CD4-positive, alpha-beta T cell treated with Interleukin-21 for 1 hour (primary cell): ENCODE measurements at regions not wholly inside any gene's neighbourhood (a gene's known extent, or its start where the extent isn't known, plus 50 kb on each side); places are given as distances from the start of the nearest gene placed in this dataset.
"Not testable (repeated sequence)": the region's sequence is repeated elsewhere in the genome, so short reads cannot be mapped to it uniquely, and the experiment has no call there.

Experiments used
- DNase-seq: peaks from one replicate; pipeline ENCODE4 v3.0.0-alpha.2; 2020

DNA sequence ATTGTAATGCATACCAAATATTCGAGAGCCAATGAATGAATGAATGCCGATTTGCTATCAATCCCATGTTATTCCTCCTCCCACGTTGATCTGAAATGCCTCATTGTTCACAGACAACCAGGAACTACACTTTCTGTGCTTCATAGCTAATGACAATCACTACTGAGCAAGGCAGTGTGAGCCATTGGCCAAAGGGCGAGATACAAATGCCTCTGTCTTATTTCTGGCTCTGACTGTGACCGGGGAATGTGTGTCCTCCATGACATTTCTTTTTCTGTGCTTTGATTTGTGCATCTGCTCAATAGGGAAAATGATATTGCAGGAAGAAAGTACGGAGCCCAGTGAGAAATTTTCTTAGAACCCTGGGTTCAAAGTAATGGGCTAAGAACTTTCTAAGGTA, 217.1 kb downstream of the CXCL12 start:
- DNase-seq, result no peak

DNA sequence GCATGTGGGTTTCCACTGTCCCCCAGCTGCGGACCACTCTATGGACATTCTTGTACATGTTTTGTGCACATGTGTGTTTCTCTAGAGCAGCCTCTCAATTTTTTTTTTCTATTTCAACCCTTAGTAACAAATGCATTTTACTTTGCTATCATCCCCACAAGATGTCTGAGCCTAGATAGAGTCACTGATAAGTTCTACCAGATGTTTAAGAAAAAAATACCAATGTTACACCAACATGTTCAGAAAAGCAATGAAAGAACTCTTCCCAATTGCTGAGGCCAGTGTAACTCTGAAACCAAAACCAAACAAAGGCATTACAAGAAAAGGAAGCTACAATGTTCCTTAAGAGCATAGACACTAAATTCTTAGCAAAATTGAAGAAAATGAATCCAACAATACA, 218.5 kb downstream of the CXCL12 start:
- DNase-seq, result no peak

DNA sequence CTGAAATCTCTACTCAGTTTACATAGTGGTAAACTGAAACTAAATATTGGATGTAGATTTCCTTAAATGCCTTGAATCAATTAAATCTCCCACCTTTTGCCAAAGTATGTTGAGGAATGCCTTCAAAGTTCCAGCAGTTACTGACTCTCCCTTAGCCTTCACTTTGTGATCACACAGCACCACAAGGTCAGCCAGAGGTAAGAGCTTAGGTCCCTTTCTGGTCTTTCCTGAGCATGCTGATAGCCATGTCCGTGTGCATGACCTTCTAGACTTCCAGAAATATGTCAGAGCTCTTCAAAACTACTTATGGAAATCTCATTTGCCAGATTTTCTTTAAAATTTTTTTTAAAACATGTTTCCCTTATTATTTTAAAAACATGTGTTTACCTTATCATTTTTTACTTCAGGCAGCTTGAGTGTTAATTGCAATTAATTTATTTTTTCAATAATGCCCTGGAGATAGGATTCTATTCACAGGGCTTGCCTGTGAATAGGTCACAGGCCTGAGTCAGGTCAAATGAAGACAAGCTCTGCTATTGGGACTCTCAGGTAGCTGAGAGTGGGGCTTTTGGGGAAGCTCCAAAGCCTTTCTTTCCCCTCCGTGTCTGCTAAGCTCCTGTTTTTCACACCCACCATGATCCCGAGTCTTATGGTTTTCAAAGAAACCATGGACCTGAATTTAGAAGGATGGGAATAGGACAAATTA, 220.5 kb downstream of the CXCL12 start:
- no peak for DNase-seq

DNA sequence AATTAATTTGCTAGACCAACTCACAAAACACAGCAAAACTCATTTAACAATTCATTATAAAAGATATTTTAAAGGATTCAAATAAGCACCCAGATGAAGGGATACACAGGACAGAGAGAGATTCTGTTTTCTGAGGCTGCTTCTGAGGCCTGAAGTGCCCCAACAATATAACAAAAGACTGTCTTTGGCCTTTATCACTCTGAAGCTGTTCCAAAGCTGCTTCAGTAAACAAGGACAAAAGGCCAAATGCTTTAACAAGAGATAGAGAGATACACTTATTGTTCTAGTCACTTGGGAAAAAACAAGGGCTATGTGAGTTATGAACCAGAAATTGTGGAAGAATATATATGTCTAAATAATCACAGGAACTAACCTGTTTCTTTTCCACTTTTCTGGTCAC, 223.7 kb downstream of the CXCL12 start:
- no peak for DNase-seq

DNA sequence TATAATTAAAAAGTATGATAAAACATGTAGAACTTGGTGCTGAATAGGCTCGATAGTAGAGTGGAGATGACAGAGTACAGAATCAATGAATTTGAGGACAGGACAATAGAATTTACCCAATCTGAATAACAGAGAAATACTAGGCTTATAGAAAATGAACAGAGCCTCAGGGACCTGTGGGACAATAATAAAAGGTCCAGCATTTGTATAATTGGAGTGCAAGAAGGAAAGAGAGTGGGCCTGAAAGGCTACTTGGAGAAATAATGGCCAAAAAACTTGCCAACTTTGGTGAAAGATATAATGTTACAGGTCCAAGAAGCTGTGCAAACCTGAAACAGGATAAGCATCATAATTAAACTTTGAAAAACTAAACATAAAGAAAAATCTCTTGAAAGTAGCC, 227.3 kb downstream of the CXCL12 start:
- no peak for DNase-seq

DNA sequence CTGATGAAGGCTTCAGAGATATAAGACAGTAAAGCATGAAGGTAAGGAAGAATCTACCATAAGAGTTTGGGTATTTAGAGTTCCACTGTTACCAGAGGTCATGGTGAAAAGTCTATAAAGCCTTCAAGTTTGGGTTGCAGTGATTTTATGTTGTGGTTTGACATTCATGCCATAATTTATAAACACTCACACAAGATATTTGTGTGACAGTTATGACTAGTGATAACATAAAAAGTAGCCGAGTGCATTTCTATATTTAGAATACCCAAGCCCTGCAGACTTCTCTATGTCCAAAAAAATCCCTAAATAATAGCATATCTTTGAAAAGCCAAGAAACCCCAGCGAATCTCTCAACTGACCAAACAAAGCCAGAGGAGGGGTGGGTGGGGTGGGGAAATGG, 229.9 kb downstream of the CXCL12 start:
- DNase-seq, result no peak

DNA sequence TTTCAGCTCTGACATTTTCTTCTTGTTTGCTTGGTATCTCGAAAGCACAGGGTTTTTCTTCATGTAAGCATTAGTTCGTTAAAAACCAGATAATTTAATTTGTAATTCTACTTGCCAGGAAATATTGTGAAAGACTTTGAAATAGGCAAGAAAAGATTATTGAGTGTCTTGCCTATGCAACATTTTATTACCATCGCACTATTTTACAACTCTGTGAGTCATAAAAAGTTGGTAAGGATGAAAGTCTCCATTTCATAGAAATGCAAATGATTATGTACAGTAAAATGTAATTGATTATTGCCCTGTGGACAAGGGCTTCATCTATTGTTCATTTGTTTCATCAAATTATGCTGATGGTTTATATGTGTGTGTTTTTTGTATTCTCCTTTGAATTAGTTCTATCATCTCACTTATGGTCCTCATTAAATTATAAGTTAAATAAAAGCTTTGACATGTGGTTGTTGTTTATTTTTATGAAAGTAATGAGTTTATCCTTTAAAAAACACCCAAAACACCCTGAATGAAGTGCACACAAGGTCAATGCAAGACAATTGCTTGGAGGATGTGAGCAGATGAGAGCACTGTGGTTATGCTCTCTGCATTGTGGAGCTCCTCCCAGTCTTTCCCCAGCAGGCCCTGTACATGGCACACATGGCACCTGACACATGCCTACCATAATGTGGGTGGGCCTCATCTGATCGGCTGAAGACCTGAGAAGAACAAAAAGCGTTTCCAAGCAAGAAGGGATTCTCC, 230.8 kb downstream of the CXCL12 start:
- DNase-seq, result no peak

DNA sequence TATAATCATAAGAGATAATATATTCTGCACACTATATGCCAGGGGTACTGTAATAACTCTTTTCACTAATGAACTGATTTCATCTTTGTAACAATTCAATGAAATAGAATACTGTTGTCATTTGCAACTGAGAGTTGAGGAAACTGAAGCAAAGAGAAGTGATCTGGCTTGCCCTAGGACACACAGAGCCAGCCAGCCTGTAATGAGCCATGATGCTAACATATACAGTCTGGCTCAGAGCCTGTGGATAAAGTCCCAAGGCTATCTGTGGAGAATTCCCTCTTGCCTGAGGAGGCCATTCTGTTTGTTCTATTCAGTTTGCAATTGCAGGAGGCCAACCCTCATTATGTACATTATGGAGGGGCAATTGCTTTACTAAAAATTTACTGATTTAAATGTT, 241.3 kb downstream of the CXCL12 start:
- DNase-seq, result no peak

DNA sequence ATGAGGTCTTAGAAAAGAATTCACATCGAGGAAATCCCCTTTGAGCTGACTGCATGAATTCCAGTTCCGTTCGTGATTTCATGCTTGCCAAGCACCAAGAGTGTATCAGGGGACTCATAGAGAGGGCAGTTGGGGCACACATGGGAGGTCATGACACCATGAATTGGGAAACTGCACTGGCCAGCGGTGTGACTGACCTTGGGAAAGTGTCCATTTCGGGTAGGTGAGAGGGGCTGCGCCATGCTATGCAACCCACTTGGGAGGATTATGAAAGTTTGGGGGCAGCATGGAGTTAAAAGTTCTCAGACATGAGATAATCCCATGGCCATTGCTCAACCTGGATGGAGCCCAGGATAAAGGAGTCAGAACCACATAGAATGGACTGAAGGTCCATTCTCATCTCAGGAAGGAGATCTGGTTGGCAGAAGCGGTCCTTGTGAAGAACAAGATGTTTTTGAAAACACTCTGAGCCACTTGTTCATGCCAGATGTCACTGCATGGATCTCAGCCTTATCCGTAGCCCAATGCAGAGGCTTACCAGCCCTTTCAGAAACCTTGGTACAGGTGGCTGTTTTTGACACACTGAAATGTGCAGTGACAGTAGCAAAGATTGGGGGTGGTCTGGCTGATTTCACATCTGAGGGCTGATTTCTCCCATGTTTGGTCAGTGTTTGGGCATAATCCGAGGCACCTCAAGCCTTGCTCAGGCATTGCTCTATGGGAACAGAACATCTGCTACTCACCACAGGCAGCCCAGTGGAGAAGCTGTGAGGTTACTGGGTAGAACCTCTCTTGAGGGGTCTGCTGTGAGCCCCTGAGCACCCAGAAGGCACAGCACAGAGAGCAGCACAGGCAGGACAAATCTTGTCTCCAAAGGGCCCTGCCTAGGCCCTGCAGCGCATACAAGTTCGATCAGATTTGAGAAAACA, 252.3 kb downstream of the CXCL12 start:
- DNase-seq, result no peak

DNA sequence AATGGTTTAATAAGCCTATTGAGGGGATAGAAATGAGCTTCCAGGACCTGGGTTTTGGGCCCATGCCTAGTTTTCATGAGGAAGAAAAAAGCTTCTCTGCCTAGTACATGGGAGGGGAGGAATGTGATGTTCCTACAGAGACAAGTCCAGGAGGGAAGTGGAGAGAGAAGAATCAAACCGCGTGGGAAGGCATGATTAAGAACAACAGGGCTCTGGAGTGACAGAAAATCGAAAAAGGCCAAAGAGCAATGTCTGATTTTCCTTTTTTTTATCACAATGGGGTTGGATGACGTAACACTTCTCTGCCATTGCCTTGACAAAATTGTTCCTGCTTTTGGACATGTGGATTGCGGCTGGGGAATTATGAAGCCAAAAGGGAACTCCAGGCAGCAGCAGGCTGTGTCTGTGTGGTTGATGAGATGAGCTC, 258.6 kb downstream of the CXCL12 start:
- DNase-seq, result no peak

DNA sequence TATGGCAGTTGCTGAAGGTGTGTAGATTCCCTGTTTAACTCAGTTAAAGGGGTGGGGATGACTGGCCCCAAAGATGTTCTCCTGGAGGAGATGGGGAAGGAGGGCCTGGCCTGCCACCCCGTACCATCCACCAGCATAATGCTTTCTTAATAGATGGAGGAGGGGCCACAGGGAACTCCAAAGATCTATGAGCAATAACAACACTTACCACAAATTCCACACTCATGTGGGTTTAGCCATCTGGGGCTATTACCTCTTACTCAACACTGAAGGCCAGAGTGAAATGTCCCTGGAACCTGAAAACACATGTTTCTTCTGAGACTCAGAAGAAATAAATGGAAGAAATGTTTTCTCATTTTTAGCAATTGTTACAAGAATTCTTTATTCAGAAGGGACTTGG, 259.0 kb downstream of the CXCL12 start:
- DNase-seq, result no peak

DNA sequence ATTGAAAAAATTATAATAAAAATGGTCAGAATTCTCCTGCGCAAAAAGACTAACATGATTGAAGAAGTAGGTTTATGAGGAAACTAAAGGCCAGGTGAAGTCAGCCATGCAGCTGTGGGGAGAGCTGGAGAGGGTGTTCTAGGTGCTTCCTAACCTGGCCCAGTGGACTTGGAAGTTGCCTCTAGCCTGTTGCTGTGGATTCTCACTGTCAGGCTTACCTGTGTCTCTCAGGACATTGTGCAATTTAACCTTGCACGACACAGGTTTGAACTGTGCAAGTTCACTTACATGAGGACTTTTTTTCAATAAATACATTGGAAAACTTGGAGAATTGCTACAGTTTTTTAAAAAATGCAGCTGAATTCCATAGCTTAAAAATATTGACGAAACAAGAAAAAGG, 266.4 kb downstream of the CXCL12 start:
- DNase-seq, result no peak

DNA sequence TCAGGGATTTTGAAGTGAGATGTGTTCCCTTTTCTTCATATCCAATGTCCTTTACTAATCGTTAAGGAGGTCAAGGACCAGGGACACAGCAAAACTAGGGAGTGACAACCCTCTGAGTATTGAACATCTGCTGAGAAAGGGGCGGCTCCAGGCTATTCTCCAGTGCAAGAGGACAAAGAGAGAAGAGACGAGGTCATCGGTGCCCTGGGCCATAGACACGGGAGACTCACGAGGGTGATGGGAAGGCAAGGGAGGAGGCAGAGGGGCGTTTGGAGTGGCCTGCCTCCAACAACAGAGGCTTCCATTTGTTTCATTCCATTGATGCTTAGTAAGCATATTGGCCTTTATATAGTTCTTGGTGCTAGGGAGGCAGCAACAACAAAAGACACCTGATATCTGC, 268.4 kb downstream of the CXCL12 start:
- no peak for DNase-seq

DNA sequence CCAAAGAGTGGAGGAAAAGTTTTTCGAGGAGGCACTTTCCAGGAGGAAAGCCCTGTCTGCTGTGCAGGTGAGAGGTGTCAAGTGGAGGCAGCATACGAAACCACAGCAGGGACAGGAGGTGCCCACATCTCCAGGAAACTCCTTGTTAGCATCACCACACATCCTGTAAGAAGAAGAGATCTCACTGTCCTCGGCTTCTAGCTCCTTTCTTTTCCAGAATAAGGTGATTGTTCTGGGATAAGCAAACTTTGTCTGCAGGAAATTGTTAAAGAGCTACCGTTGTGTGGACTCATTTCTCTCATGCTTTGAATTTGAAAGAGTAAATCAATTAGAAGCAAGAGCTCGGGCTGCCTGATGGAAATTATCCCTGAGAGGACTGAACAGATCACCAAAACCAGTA, 269.4 kb downstream of the CXCL12 start:
- DNase-seq, result no peak

DNA sequence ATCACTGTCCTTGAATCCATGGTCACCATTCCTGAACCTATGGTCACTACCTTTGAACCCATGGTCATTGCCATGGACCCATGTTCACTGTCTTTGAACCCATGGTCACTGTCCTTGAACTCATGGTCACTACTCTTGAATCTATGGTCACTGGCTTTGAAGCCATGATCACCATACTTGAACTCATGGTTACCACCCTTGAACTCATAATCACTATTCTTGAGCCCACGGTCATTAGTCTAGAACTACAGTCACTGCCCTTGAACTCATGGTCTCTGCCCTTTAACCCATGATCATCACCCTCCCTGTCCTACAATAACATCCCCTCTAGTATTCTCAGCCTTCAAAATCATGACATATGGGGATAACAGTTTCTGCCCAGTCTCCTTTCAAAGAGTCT, 270.5 kb downstream of the CXCL12 start:
- no peak for DNase-seq

DNA sequence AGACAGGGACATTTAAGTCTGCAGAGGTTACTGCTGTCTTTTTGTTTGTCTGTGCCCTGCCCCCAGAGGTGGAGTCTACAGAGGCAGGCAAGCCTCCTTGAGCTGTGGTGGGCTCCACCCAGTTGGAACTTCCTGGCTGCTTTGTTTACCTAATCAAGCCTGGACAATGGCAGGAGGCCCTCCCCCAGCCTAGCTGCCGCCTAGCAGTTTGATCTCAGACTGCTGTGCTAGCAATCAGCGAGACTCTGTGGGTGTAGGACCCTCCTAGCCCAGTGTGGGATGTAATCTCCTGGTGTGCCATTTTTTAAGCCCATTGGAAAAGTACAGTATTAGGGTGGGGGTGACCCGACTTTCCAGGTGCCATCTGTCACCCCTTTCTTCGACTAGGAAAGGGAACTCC, 272.6 kb downstream of the CXCL12 start:
- not testable (repeated sequence) for DNase-seq

DNA sequence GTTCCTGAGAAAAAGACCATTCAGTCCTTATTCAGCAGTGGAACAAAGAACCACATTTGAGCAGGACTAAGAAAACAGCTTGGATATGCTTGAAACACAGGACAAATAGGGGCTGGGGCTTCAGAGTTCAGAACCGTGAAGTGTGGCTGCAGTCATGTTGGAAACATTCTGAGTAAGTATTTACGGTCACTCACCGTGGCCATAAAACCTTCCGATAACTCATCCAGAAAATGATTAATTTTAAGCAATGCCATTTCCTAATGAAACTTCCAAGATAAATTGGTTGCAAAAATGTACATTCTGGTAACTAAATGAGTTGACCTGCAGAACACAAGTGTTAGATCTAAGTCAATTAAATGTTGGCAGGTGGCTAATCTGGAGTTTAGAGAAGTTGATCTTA, 279.2 kb downstream of the CXCL12 start:
- no peak for DNase-seq

DNA sequence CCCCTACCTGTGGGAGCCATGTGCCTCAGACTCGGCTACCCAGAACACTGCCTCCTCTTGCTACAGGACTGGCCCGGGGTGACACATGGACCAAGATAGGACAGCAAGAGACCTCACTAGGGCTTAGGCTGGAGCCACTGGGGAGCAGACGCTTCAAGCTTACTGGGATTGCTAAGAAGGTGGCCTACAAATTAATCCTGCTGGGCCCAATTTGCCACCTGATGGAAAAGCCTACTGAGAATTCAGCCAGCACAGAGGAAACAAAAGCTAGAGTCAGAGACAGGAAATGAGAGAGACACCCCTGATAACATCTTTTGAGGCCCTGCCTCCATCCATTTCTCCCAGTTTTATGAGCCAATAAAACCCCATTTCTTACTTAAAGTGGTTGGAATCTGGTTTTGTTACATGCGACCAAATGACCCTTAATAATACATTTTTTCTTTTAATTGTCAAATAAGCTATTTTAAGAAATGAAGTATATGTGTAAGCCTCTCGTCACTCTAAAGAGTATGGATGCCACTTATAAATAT, 282.1 kb downstream of the CXCL12 start:
- DNase-seq, result no peak

DNA sequence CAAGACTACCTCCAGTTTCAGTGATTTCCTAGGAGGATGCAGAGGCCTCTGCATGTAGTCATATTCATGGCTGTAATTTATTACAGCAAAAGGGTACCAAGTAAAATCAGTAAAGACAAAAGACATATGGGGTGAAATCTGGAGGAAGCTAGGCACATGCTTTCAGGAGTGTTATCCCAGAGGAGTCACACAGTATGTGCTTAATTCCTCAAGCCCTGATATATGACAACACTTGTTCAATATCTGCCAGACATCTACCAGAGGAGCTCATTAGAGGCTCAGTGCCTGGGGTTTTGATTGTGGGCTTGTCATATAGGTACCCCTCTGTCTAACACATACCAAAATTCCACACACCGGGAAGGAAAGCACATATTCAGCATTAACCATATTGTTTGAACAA, 283.8 kb downstream of the CXCL12 start:
- no peak for DNase-seq

DNA sequence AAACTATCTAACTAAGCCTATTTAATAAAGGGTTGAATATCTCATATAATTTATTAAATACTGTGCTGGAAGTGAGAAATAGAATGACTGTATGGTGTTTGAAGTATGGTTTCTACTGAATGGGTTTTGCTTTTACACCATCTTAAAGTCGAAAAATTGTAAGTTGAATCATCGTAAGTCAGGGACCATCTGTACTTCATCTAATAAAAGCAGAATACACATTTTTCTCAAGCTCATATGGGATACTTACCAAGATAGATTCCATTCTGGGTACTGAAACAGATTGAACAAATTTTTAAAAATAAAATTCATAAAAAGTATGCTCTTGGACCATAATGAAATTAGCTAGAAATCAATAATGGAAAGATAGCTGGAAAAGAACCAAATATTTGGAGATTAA, 285.4 kb downstream of the CXCL12 start:
- DNase-seq, result no peak

DNA sequence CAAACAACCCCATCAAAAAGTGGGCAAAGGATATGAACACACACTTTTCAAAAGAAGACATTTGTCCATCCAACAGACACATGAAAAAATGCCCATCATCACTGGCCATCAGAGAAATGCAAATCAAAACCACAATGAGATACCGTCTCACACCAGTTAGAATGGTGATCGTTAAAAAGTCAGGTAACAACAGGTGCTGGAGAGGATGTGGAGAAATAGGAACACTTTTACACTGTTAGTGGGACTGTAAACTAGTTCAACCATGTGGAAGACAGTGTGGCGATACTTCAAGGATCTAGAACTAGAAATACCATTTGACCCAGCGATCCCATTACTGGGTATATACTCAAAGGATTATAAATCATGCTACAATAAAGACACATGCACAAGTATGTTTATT, 288.7 kb downstream of the CXCL12 start:
- not testable (repeated sequence) for DNase-seq

DNA sequence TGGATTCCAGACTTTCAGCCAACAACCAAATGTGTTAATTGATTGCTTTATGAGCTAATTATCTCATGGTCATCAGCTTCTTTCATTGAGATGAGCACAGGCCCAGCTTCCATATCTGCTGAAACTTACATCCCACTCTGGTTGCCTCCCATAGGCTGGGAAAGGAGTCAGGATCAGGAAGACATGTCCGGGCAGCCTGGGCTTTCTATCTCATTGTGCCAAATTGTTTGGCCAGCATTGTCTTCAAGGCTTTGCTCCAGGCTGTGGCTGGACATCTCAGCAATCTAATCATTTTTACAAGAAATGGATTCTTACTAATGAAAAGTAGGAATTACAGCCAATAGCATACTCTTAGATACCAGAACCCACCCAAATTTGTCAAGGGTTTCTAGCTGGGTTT, 295.2 kb downstream of the CXCL12 start:
- DNase-seq, result no peak

DNA sequence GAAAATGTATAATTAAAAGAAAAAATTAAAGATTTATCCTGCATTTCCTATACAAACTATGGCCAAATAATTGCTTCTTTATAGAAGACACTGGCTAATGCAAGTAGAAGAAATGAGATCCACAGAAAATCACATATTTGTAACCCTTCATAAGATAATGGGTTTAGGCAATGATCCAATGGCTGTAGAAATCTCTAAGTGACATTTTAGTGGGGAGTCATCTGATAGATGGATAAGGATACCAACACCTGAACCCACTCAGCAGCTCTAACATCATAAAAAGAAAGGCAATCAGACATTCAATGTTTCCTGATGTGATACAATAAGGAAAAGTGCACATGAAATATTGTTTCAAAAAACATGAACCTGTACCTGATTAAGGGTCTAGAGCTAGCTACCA, 297.5 kb downstream of the CXCL12 start:
- no peak for DNase-seq
